B cell (primary cell): ENCODE measurements at regions not wholly inside any gene's neighbourhood (a gene's known extent, or its start where the extent isn't known, plus 50 kb on each side); places are given as distances from the start of the nearest gene placed in this dataset.

Source experiments
- ATAC-seq: fragments of 200-7000 bp; cut with Tn5 transposase; one replicate; pipeline ENCODE4 v1.10.0; 2021; ENCODE audit warnings: low read depth, mild to moderate bottlenecking, moderate number of reproducible peaks, moderate library complexity
- CTCF ChIA-PET: fragments of 350-600 bp; sonication (Branson Sonifier 250); formaldehyde crosslinking; loops from one replicate; lab custom pipeline; 2021; ENCODE audit warnings: antibody characterized with exemption, inconsistent platforms; lab: Charles Lee
- POLR2A ChIA-PET: fragments of 350-600 bp; sonication (Branson Sonifier 250); formaldehyde crosslinking; loops from one replicate; lab custom pipeline; 2021; ENCODE audit warnings: antibody characterized with exemption; lab: Charles Lee
- DNase-seq: peaks from one replicate; pipeline ENCODE4 v3.0.0; 2013
- H2AFZ ChIP-seq: 2 replicates; pipeline ENCODE4 v1.6.1; 2012; ENCODE audit warnings: mild to moderate bottlenecking, low read depth, low read length; ENCODE audit not compliant: insufficient read depth, poor library complexity, severe bottlenecking
- H3K27ac ChIP-seq, 2 donors: 1 replicate in 1 of 2; 2 replicates in 1 of 2; pipeline ENCODE4 v1.5.1; 2012 to 2013; ENCODE audit warnings: low read length in 2 of 2, mild to moderate bottlenecking in 2 of 2, moderate library complexity in 1 of 2
- H3K27me3 ChIP-seq, 4 experiments: fragments of 200-600 bp in 1 of 4; sonication (generic) in 1 of 4; replicated peaks in 1 of 4; 1 replicate in 2 of 4; 2 replicates in 2 of 4; pipeline versions ENCODE4 v1.6.1 to v1.7.0; 2013 to 2016; ENCODE audit warnings: low read length in 3 of 4, mild to moderate bottlenecking in 2 of 4, mixed read lengths in 1 of 4, moderate library complexity in 1 of 4; ENCODE audit not compliant: insufficient read depth in 4 of 4, control insufficient read depth in 3 of 4; ENCODE audit errors: control extremely low read depth in 1 of 4
- H3K36me3 ChIP-seq, 2 experiments: replicated peaks in 1 of 2; 1 replicate in 1 of 2; 2 replicates in 1 of 2; pipeline versions ENCODE4 v1.6.1 to v1.7.1; 2013; ENCODE audit warnings: low read length in 1 of 2; ENCODE audit not compliant: insufficient read depth in 2 of 2, control insufficient read depth in 1 of 2; ENCODE audit errors: control extremely low read depth in 1 of 2, extremely low read depth in 1 of 2
- H3K4me1 ChIP-seq, 2 donors: fragments of 200-600 bp in 1 of 2; sonication (generic) in 1 of 2; 1 replicate in 1 of 2; 2 replicates in 1 of 2; pipeline versions ENCODE4 v1.5.1 to v1.6.1; 2013 to 2017; ENCODE audit warnings: low read length in 2 of 2; ENCODE audit not compliant: control insufficient read depth in 2 of 2, insufficient read depth in 2 of 2
- H3K4me2 ChIP-seq: replicated peaks from 2 replicates; pipeline ENCODE3; 2012; ENCODE audit warnings: mild to moderate bottlenecking, low read depth, low read length; ENCODE audit not compliant: poor library complexity, severe bottlenecking
- H3K4me3 ChIP-seq, 5 experiments: fragments of 200-600 bp in 1 of 5; sonication (generic) in 1 of 5; 1 replicate in 3 of 5; 2 replicates in 2 of 5; pipeline versions ENCODE4 v1.5.1 to v1.7.0; 2011 to 2016; ENCODE audit warnings: low read length in 4 of 5, mild to moderate bottlenecking in 4 of 5, low read depth in 2 of 5, control low read depth in 1 of 5, moderate library complexity in 1 of 5; ENCODE audit not compliant: insufficient read depth in 1 of 5; ENCODE audit errors: control extremely low read depth in 1 of 5, extremely low read depth in 1 of 5
- H3K79me2 ChIP-seq: fragments of 200-600 bp; sonication (generic); one replicate; pipeline ENCODE4 v1.6.0; 2016; ENCODE audit warnings: low read length; ENCODE audit not compliant: control insufficient read depth, insufficient read depth
- H3K9ac ChIP-seq: fragments of 200-600 bp; sonication (generic); 2 replicates; pipeline ENCODE4 v1.6.1; 2017; ENCODE audit warnings: mild to moderate bottlenecking, low read length, moderate library complexity
- H3K9me3 ChIP-seq, 3 donors: one replicate each; pipeline versions ENCODE4 v1.6.1 to v1.7.1; 2013; ENCODE audit warnings: low read length in 2 of 3; ENCODE audit not compliant: control insufficient read depth in 2 of 3, insufficient read depth in 1 of 3; ENCODE audit errors: control extremely low read depth in 1 of 3
- H4K20me1 ChIP-seq: 2 replicates; pipeline ENCODE4 v1.6.0; 2012; ENCODE audit warnings: mild to moderate bottlenecking, low read length; ENCODE audit not compliant: insufficient read depth, control insufficient read depth, poor library complexity, severe bottlenecking
- H3K27ac Mint-ChIP-seq: one replicate; pipeline ENCODE4 v1.8.0; 2021; ENCODE audit warnings: mixed read lengths
- H3K27me3 Mint-ChIP-seq: one replicate; pipeline ENCODE4 v1.8.0; 2021; ENCODE audit warnings: mixed read lengths
- H3K4me1 Mint-ChIP-seq: one replicate; pipeline ENCODE4 v1.8.0; 2021; ENCODE audit warnings: mixed read lengths
- H3K4me3 Mint-ChIP-seq: one replicate; pipeline ENCODE4 v1.8.0; 2021; ENCODE audit warnings: mixed read lengths
- H3K9me3 Mint-ChIP-seq: one replicate; pipeline ENCODE4 v1.8.0; 2022; ENCODE audit warnings: mixed read lengths; ENCODE audit not compliant: insufficient read depth
- CTCF ChIP-seq: fragments of 200-600 bp; IDR thresholded peaks from one replicate; pipeline ENCODE4 v1.8.0; 2022; ENCODE audit warnings: antibody characterized with exemption, mild to moderate bottlenecking
- EZH2 ChIP-seq: IDR thresholded peaks from 2 replicates; pipeline ENCODE4 v1.6.1; 2012; ENCODE audit warnings: borderline replicate concordance, low read depth, mild to moderate bottlenecking, moderate library complexity, low read length; ENCODE audit not compliant: insufficient read depth, poor library complexity, severe bottlenecking
- WGBS: methylation state at CpG from one replicate; pipeline ENCODE4 v1.1.5; 2013; ENCODE audit warnings: missing lambda C conversion rate; ENCODE audit not compliant: insufficient coverage; 5-methylcytosine and 5-hydroxymethylcytosine counted together
- intact Hi-C: fragments of 100-400 bp; cut with micrococcal nuclease; formaldehyde crosslinking; loops from one replicate; pipeline ENCODE4 v1.10.0; 2022

- H4K20me1 ChIP-seq = no peaks in the 10 kb centered on the region
- no peak overlapping the region for H3K4me2 ChIP-seq
- WGBS = 100% methylated on average over 1 of the region's 1 CpG
- no peaks in the 10 kb centered on the region for H3K9me3 Mint-ChIP-seq
- no peaks in the 10 kb centered on the region for H3K36me3 ChIP-seq
- no peak overlapping the region for H2AFZ ChIP-seq
- H3K79me2 ChIP-seq = no peaks in the 10 kb centered on the region
- H3K27ac ChIP-seq = no peak overlapping the region
- H3K27me3 Mint-ChIP-seq = peaks cover 22% of the 10 kb centered on the region
- H3K4me3 ChIP-seq = no peak overlapping the region
- ChIA-PET CTCF (no interaction called here), POLR2A (no interaction called here)
- no peaks in the 10 kb centered on the region for H3K4me1 ChIP-seq
- H3K9me3 ChIP-seq = no peaks in the 10 kb centered on the region
- no peak overlapping the region for H3K4me3 Mint-ChIP-seq
- H3K27ac Mint-ChIP-seq = no peak overlapping the region
- DNase-seq (no peak), ATAC-seq (no peak)
- H3K4me1 Mint-ChIP-seq = no peaks in the 10 kb centered on the region
- no peak overlapping the region for H3K9ac ChIP-seq
- H3K27me3 ChIP-seq = peaks cover 0 to 2% (median 0%) of the 10 kb centered on the region in 4 experiments
- TF ChIP-seq EZH2 (no peak), CTCF (no peak)
- intact Hi-C loops = no loop called here
Observed at GRCh38 chr12:102687523-102687922, 207.2 kb upstream of the IGF1 start.

GRCh38 chr12:102685841-102686240 is 205.5 kb upstream of the IGF1 start:
- Histone ChIP-seq H3K4me1 (no peaks in the 10 kb centered on the region), H3K4me2 (no peak overlapping the region), H3K27ac (no peak overlapping the region), H3K4me3 (no peak overlapping the region), H3K36me3 (no peaks in the 10 kb centered on the region), H2AFZ (no peak overlapping the region), H3K27me3 (peaks cover 0 to 2% (median 0%) of the 10 kb centered on the region in 4 experiments), H3K79me2 (no peaks in the 10 kb centered on the region), H3K9me3 (no peaks in the 10 kb centered on the region), H3K9ac (no peak overlapping the region), H4K20me1 (no peaks in the 10 kb centered on the region)
- intact Hi-C loops = no loop called here
- POLR2A ChIA-PET = no interaction called here
- no peaks in the 10 kb centered on the region for H3K4me1 Mint-ChIP-seq
- WGBS = no CpG with 5 or more reads among the region's 4 CpGs
- H3K27ac Mint-ChIP-seq = no peak overlapping the region
- TF ChIP-seq CTCF (no peak), EZH2 (no peak)
- no peak for ATAC-seq
- peaks cover 17% of the 10 kb centered on the region for H3K27me3 Mint-ChIP-seq
- DNase-seq = no peak
- CTCF ChIA-PET = no interaction called here
- no peaks in the 10 kb centered on the region for H3K9me3 Mint-ChIP-seq
- no peak overlapping the region for H3K4me3 Mint-ChIP-seq
